GM12891 (cell line): ENCODE measurements at regions not wholly inside any gene's neighbourhood (a gene's known extent, or its start where the extent isn't known, plus 50 kb on each side); places are given as distances from the start of the nearest gene placed in this dataset.

Experiments used
- DNase-seq: peaks from one replicate; pipeline ENCODE4 v3.0.0; 2011; ENCODE audit warnings: low spot score; ENCODE audit not compliant: insufficient read length
- FAIRE-seq: peaks from 2 replicates; lab custom pipeline; 2011; peaks lifted over from hg19 to GRCh38; lab: Jason Lieb, UNC
- PAX5 ChIP-seq: IDR thresholded peaks from 2 replicates; pipeline ENCODE4 v1.6.1; 2011; ENCODE audit warnings: low read length, moderate library complexity, mild to moderate bottlenecking; ENCODE audit not compliant: insufficient read depth, severe bottlenecking
- POLR2A ChIP-seq: IDR thresholded peaks from 2 replicates; pipeline ENCODE4 v1.6.1; 2011; ENCODE audit warnings: low read depth, low read length, control low read depth
- POLR2AphosphoS5 ChIP-seq: IDR thresholded peaks from 2 replicates; pipeline ENCODE4 v1.6.1; 2011; ENCODE audit warnings: low read depth, low read length, control low read depth
- POU2F2 ChIP-seq: IDR thresholded peaks from 2 replicates; pipeline ENCODE4 v1.6.1; 2011; ENCODE audit warnings: low read depth, mild to moderate bottlenecking, control low read depth, low read length, moderate library complexity
- SPI1 ChIP-seq: IDR thresholded peaks from 2 replicates; pipeline ENCODE4 v1.6.1; 2011; ENCODE audit warnings: low read depth, low read length, control low read depth
- TAF1 ChIP-seq: IDR thresholded peaks from 2 replicates; pipeline ENCODE4 v1.6.1; 2011; ENCODE audit warnings: low read depth, low read length, control low read depth

- TF ChIP-seq PAX5 (no peak), POLR2A (no peak), TAF1 (no peak), POU2F2 (no peak), POLR2AphosphoS5 (no peak), SPI1 (no peak)
Observed at GRCh38 chrX:23202326-23202725, 132.3 kb upstream of the PTCHD1 start.

GRCh38 chrX:23223169-23223568, 111.5 kb upstream of the PTCHD1 start:
- FAIRE-seq (no peak), DNase-seq (no peak)
- no peak for TF ChIP-seq POLR2A
- TF ChIP-seq POU2F2, result no peak
- no peak for TF ChIP-seq TAF1
- TF ChIP-seq PAX5, result no peak
- TF ChIP-seq SPI1, result no peak
- TF ChIP-seq POLR2AphosphoS5, result no peak

More at GRCh38 chrX:23202326-23202725, 132.3 kb upstream of the PTCHD1 start:
- FAIRE-seq, result no peak
- DNase-seq, result no peak

- TF ChIP-seq TAF1 (no peak), POU2F2 (no peak), POLR2A (no peak), SPI1 (no peak), POLR2AphosphoS5 (no peak), PAX5 (no peak)
- DNase-seq (no peak), FAIRE-seq (no peak)
Observed at GRCh38 chrX:23228454-23228853, 106.2 kb upstream of the PTCHD1 start.

GRCh38 chrX:23228950-23229448, 105.7 kb upstream of the PTCHD1 start:
- TF ChIP-seq SPI1 (no peak), PAX5 (no peak), POLR2AphosphoS5 (no peak), POLR2A (no peak), TAF1 (no peak), POU2F2 (no peak)
- no peak for FAIRE-seq
- no peak for DNase-seq

GRCh38 chrX:23235051-23235450, 99.6 kb upstream of the PTCHD1 start:
- DNase-seq, result no peak
- TF ChIP-seq TAF1 (no peak), POU2F2 (no peak), POLR2A (no peak), PAX5 (no peak), POLR2AphosphoS5 (no peak), SPI1 (no peak)
- FAIRE-seq, result no peak

GRCh38 chrX:23246001-23246400, 88.6 kb upstream of the PTCHD1 start:
- no peak for FAIRE-seq
- DNase-seq, result no peak
- TF ChIP-seq PAX5, result no peak
- TF ChIP-seq SPI1, result no peak
- TF ChIP-seq POLR2A, result no peak

- FAIRE-seq (no peak), DNase-seq (no peak)
- TF ChIP-seq POLR2AphosphoS5 (no peak), POU2F2 (no peak), SPI1 (no peak), PAX5 (no peak), TAF1 (no peak), POLR2A (no peak)
Observed at GRCh38 chrX:23248187-23248586, 86.5 kb upstream of the PTCHD1 start.

GRCh38 chrX:23251043-23251442, 83.6 kb upstream of the PTCHD1 start:
- DNase-seq (no peak), FAIRE-seq (no peak)
- TF ChIP-seq POLR2AphosphoS5 (no peak), POLR2A (no peak), POU2F2 (no peak), SPI1 (no peak), PAX5 (no peak)

- no peak for FAIRE-seq
- DNase-seq, result no peak
- no peak for TF ChIP-seq POLR2AphosphoS5
- no peak for TF ChIP-seq POU2F2
- TF ChIP-seq POLR2A, result no peak
- TF ChIP-seq PAX5, result no peak
- no peak for TF ChIP-seq SPI1
- TF ChIP-seq TAF1, result no peak
Observed at GRCh38 chrX:23263892-23264291, 70.8 kb upstream of the PTCHD1 start.

- no peak for FAIRE-seq
- TF ChIP-seq POLR2AphosphoS5, result no peak
- TF ChIP-seq POU2F2, result no peak
- no peak for TF ChIP-seq SPI1
- TF ChIP-seq TAF1, result no peak
- TF ChIP-seq POLR2A, result no peak
- TF ChIP-seq PAX5, result no peak
- no peak for DNase-seq
Observed at GRCh38 chrX:23269923-23270322, 64.7 kb upstream of the PTCHD1 start.
